IMR-90 (cell line): ENCODE measurements at regions not wholly inside any gene's neighbourhood (a gene's known extent, or its start where the extent isn't known, plus 50 kb on each side); places are given as distances from the start of the nearest gene placed in this dataset.

ENCODE experiments used
- ATAC-seq: fragments of 200-7000 bp; cut with Tn5 transposase; 2 replicates; pipeline ENCODE4 v1.9.1; 2020; ENCODE audit warnings: low read depth, mild to moderate bottlenecking, moderate library complexity
- BruUV-seq: library from RNA; stranded (reverse); fragments of 400-500 nt; replicated peaks from 2 replicates; lab custom pipeline; 2021; lab: Mats Ljungman, UMichigan
- CTCF ChIA-PET: fragments of 300-600 bp; formaldehyde crosslinking; extraction: SDS; loops from one replicate; lab custom pipeline; 2021; ENCODE audit warnings: antibody characterized with exemption; lab: Yijun Ruan, JAX
- POLR2A ChIA-PET: fragments of 300-600 bp; sonication (Branson Sonifier 250); formaldehyde crosslinking; loops from one replicate; lab custom pipeline; 2022; ENCODE audit warnings: antibody characterized with exemption; ENCODE audit not compliant: unreplicated experiment; lab: Charles Lee
- DNase-seq: peaks from one replicate; pipeline ENCODE4 v3.0.0; 2013
- H2AFZ ChIP-seq: replicated peaks from 2 replicates; pipeline ENCODE3; 2013; ENCODE audit warnings: low read length, mild to moderate bottlenecking; ENCODE audit not compliant: poor library complexity
- H2AK5ac ChIP-seq: 2 replicates; pipeline ENCODE4 v1.6.1; 2013; ENCODE audit warnings: low read depth, low read length, inconsistent platforms
- H2AK9ac ChIP-seq: replicated peaks from 2 replicates; pipeline ENCODE3; 2013; ENCODE audit warnings: mild to moderate bottlenecking, low read depth, low read length, moderate library complexity; ENCODE audit not compliant: poor library complexity
- H2BK120ac ChIP-seq: 2 replicates; pipeline ENCODE4 v1.6.1; 2013; ENCODE audit warnings: low read depth, low read length, inconsistent platforms
- H2BK15ac ChIP-seq: 3 replicates; pipeline ENCODE4 v1.6.1; 2013; ENCODE audit warnings: low read depth, low read length, inconsistent platforms
- H2BK20ac ChIP-seq: 2 replicates; pipeline ENCODE4 v1.6.1; 2013; ENCODE audit warnings: low read depth, mild to moderate bottlenecking, inconsistent platforms, low read length, moderate library complexity
- H2BK5ac ChIP-seq: 2 replicates; pipeline ENCODE4 v1.6.1; 2013; ENCODE audit warnings: mild to moderate bottlenecking, low read depth, low read length, inconsistent platforms; ENCODE audit not compliant: poor library complexity, severe bottlenecking
- H3K14ac ChIP-seq: replicated peaks from 2 replicates; pipeline ENCODE4 v1.6.1; 2013; ENCODE audit warnings: low read depth, low read length, inconsistent platforms
- H3K18ac ChIP-seq: 2 replicates; pipeline ENCODE4 v1.6.1; 2013; ENCODE audit warnings: low read depth, low read length, control low read depth
- H3K23ac ChIP-seq: 2 replicates; pipeline ENCODE4 v1.6.1; 2013; ENCODE audit warnings: low read depth, low read length, inconsistent platforms
- H3K27ac ChIP-seq: 2 replicates; pipeline ENCODE4 v1.5.1; 2013; ENCODE audit warnings: mild to moderate bottlenecking, control low read depth, low read length; ENCODE audit not compliant: insufficient read depth
- H3K27me3 ChIP-seq: 2 replicates; pipeline ENCODE4 v1.6.1; 2013; ENCODE audit warnings: low read length; ENCODE audit not compliant: control insufficient read depth, insufficient read depth
- H3K36me3 ChIP-seq: 2 replicates; pipeline ENCODE4 v1.6.1; 2013; ENCODE audit warnings: low read length, mixed read lengths; ENCODE audit not compliant: control insufficient read depth, insufficient read depth
- H3K4ac ChIP-seq: 2 replicates; pipeline ENCODE4 v1.6.1; 2013; ENCODE audit warnings: low read depth, low read length, inconsistent platforms
- H3K4me1 ChIP-seq: 2 replicates; pipeline ENCODE4 v1.6.1; 2013; ENCODE audit warnings: low read length, mixed read lengths; ENCODE audit not compliant: control insufficient read depth, insufficient read depth
- H3K4me2 ChIP-seq: 2 replicates; pipeline ENCODE4 v1.6.1; 2013; ENCODE audit warnings: low read depth, mild to moderate bottlenecking, control low read depth, low read length, moderate library complexity
- H3K4me3 ChIP-seq: 2 replicates; pipeline ENCODE4 v1.5.1; 2013; ENCODE audit warnings: low read depth, mild to moderate bottlenecking, control low read depth, low read length, moderate library complexity; ENCODE audit not compliant: insufficient read depth
- H3K56ac ChIP-seq: 2 replicates; pipeline ENCODE4 v1.6.1; 2013; ENCODE audit warnings: low read length, inconsistent platforms; ENCODE audit not compliant: insufficient read depth; ENCODE audit errors: extremely low read depth
- H3K79me1 ChIP-seq, 2 experiments: 2 replicates each; pipeline ENCODE4 v1.6.1; 2013; ENCODE audit warnings: low read length in 2 of 2, inconsistent platforms in 1 of 2, low read depth in 1 of 2
- H3K9ac ChIP-seq: 2 replicates; pipeline ENCODE4 v1.6.1; 2013; ENCODE audit warnings: low read depth, low read length, control low read depth
- H3K9me1 ChIP-seq: 2 replicates; pipeline ENCODE4 v1.6.1; 2013; ENCODE audit warnings: low read length, inconsistent platforms; ENCODE audit not compliant: insufficient read depth
- H3K9me3 ChIP-seq: 2 replicates; pipeline ENCODE4 v1.6.1; 2013; ENCODE audit warnings: low read length; ENCODE audit not compliant: control insufficient read depth, insufficient read depth
- H4K20me1 ChIP-seq: 2 replicates; pipeline ENCODE4 v1.6.1; 2013; ENCODE audit warnings: low read length, inconsistent platforms; ENCODE audit not compliant: insufficient read depth
- H4K5ac ChIP-seq: 2 replicates; pipeline ENCODE4 v1.6.1; 2013; ENCODE audit warnings: mild to moderate bottlenecking, low read depth, low read length, control low read depth
- H4K8ac ChIP-seq, 2 experiments: 2 replicates each; pipeline ENCODE4 v1.6.1; 2013; ENCODE audit warnings: low read depth in 2 of 2, low read length in 2 of 2, control low read depth in 1 of 2, inconsistent platforms in 1 of 2
- H4K91ac ChIP-seq: 2 replicates; pipeline ENCODE4 v1.6.1; 2013; ENCODE audit warnings: low read depth, low read length, inconsistent platforms; ENCODE audit not compliant: insufficient read depth
- BHLHE40 ChIP-seq: fragments of 150-350 bp; IDR thresholded peaks from 2 replicates; pipeline ENCODE4 v1.6.1; 2016; ENCODE audit warnings: mild to moderate bottlenecking, low read depth, low read length
- CEBPB ChIP-seq: IDR thresholded peaks from 2 replicates; pipeline ENCODE4 v1.6.1; 2012; ENCODE audit warnings: low read depth, low read length, improper control_type of control experiment
- CHD1 ChIP-seq: IDR thresholded peaks from 2 replicates; pipeline ENCODE4 v1.6.1; 2012; ENCODE audit warnings: low read depth, low read length, improper control_type of control experiment
- CTCF ChIP-seq: conservative IDR thresholded peaks from 2 replicates; pipeline ENCODE4 v1.5.1; 2012; ENCODE audit warnings: mild to moderate bottlenecking, low read depth, low read length, improper control_type of control experiment
- ELK1 ChIP-seq: fragments of 150-350 bp; IDR thresholded peaks from 2 replicates; pipeline ENCODE4 v1.6.1; 2016; ENCODE audit warnings: low read depth, mild to moderate bottlenecking, low read length, moderate library complexity, borderline replicate concordance
- FOS ChIP-seq: fragments of 150-350 bp; IDR thresholded peaks from 2 replicates; pipeline ENCODE4 v1.6.1; 2016; ENCODE audit warnings: low read depth, low read length
- MAFK ChIP-seq: IDR thresholded peaks from 2 replicates; pipeline ENCODE4 v1.6.1; 2012; ENCODE audit warnings: low read depth, low read length, improper control_type of control experiment
- MAZ ChIP-seq: IDR thresholded peaks from 2 replicates; pipeline ENCODE4 v1.6.1; 2012; ENCODE audit warnings: low read depth, mild to moderate bottlenecking, low read length, improper control_type of control experiment, moderate library complexity, borderline replicate concordance
- MXI1 ChIP-seq: IDR thresholded peaks from 2 replicates; pipeline ENCODE4 v1.6.1; 2012; ENCODE audit warnings: low read depth, mild to moderate bottlenecking, low read length, moderate library complexity, borderline replicate concordance
- NFE2L2 ChIP-seq: fragments of 150-350 bp; IDR thresholded peaks from 2 replicates; pipeline ENCODE4 v1.6.1; 2016; ENCODE audit warnings: low read depth, mild to moderate bottlenecking, low read length
- POLR2A ChIP-seq: IDR thresholded peaks from 2 replicates; pipeline ENCODE4 v1.6.1; 2012; ENCODE audit warnings: mild to moderate bottlenecking, low read depth, low read length
- RAD21 ChIP-seq: IDR thresholded peaks from 2 replicates; pipeline ENCODE4 v1.6.1; 2012; ENCODE audit warnings: low read length, improper control_type of control experiment
- RCOR1 ChIP-seq: IDR thresholded peaks from 2 replicates; pipeline ENCODE4 v1.6.1; 2012; ENCODE audit warnings: mild to moderate bottlenecking, low read length, improper control_type of control experiment; ENCODE audit not compliant: insufficient replicate concordance
- RFX5 ChIP-seq: IDR thresholded peaks from 2 replicates; pipeline ENCODE4 v1.8.0; 2012; ENCODE audit warnings: low read depth, mild to moderate bottlenecking, low read length, moderate library complexity
- SMC3 ChIP-seq: fragments of 150-350 bp; IDR thresholded peaks from 2 replicates; pipeline ENCODE4 v1.6.1; 2016; ENCODE audit warnings: low read depth, mild to moderate bottlenecking, antibody characterized with exemption, low read length, moderate library complexity
- USF2 ChIP-seq: fragments of 150-350 bp; IDR thresholded peaks from 2 replicates; pipeline ENCODE4 v1.6.1; 2017; ENCODE audit warnings: mild to moderate bottlenecking, antibody characterized with exemption, low read length, low read depth
- WGBS, 2 experiments: methylation state at CpG; one replicate each; pipeline versions ENCODE4 v1.1.5 to v1.1.7; 2013; ENCODE audit warnings: missing lambda C conversion rate in 2 of 2; ENCODE audit not compliant: insufficient read length in 1 of 2; ENCODE audit errors: extremely low coverage in 2 of 2; 5-methylcytosine and 5-hydroxymethylcytosine counted together
- dilution Hi-C: fragments of 300-500 bp; cut with HindIII; formaldehyde crosslinking; loops from one replicate; pipeline ENCODE4 v1.14.3; 2018; ENCODE audit warnings: low sequenced_read_pairs; ENCODE audit not compliant: unreplicated experiment
- in situ Hi-C: fragments of 300-500 bp; cut with MboI; formaldehyde crosslinking; loops from 3 replicates; pipeline ENCODE4 v1.14.3; 2019; ENCODE audit warnings: low sequenced_read_pairs, inconsistent platforms, mixed read lengths
- intact Hi-C: fragments of 100-400 bp; cut with micrococcal nuclease; formaldehyde crosslinking; loops from 2 replicates; pipeline ENCODE4 v1.10.0; 2022

DNA sequence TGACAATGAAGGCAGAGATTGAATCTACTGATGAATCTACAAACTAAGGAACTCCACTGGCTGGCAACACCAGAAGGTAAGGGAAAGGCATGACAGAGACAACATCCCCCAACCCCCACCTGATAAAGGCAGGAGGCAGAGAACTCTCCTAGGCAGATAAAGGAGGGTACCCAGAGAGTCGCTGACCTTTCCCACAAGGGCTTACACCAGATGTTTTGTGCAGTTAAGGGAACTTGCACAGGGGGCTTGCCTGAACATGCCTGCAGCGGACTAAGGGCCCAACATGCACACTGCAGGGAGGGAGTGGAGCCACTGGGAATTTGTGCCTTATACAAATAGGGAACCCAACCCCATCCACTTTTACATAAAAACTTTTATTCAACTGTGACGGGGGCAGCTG is 1996.9 kb upstream of the RAG2 start:
- Histone ChIP-seq H4K20me1 (no peaks in the 10 kb centered on the region), H3K4me2 (no peak overlapping the region), H4K8ac (no peak overlapping the region), H3K18ac (no peak overlapping the region), H2AK5ac (no peak overlapping the region), H3K23ac (no peak overlapping the region), H2BK15ac (no peak overlapping the region), H3K36me3 (no peaks in the 10 kb centered on the region), H3K9me1 (no peaks in the 10 kb centered on the region), H3K27me3 (no peaks in the 10 kb centered on the region), H3K56ac (no peak overlapping the region), H3K9me3 (peaks cover 7% of the 10 kb centered on the region; the same call in 1 of the 2 replicates), H3K14ac (no peak overlapping the region), H3K4me3 (no peak overlapping the region), H4K91ac (no peak overlapping the region), H3K4me1 (no peaks in the 10 kb centered on the region), H4K5ac (no peak overlapping the region), H3K27ac (no peak overlapping the region), H2AFZ (no peak overlapping the region), H2BK5ac (no peak overlapping the region), H2BK120ac (no peak overlapping the region), H3K4ac (no peak overlapping the region), H2AK9ac (no peak overlapping the region), H3K79me1 (no peaks in the 10 kb centered on the region), H3K9ac (no peak overlapping the region), H2BK20ac (no peak overlapping the region)
- intact Hi-C loops, result no loop called here
- dilution Hi-C loops, result no loop called here
- BruUV-seq, result no TSS peak
- ATAC-seq, result no peak
- in situ Hi-C loops, result no loop called here
- POLR2A ChIA-PET, result no interaction called here
- CTCF ChIA-PET, result no interaction called here
- DNase-seq, result no peak
- WGBS, 2 experiments, result no CpG with 5 or more reads among the region's 3 CpGs
- TF ChIP-seq RAD21 (no peak), USF2 (no peak), FOS (no peak), BHLHE40 (no peak), CHD1 (no peak), RCOR1 (no peak), ELK1 (no peak), MAFK (no peak), MAZ (no peak), SMC3 (no peak), CEBPB (no peak), NFE2L2 (no peak), RFX5 (no peak), CTCF (no peak), POLR2A (no peak), MXI1 (no peak)
